Endothelial cell (in vitro differentiated cells): ENCODE measurements at regions not wholly inside any gene's neighbourhood (a gene's known extent, or its start where the extent isn't known, plus 50 kb on each side); places are given as distances from the start of the nearest gene placed in this dataset.

ENCODE experiments used
- DNase-seq: peaks from one replicate; pipeline ENCODE4 v3.0.0; 2021; ENCODE audit warnings: low spot score
- H3K27ac Mint-ChIP-seq: one replicate; pipeline ENCODE4 v1.8.0; 2021; ENCODE audit warnings: mixed read lengths, inconsistent platforms; ENCODE audit not compliant: unreplicated experiment
- H3K27me3 Mint-ChIP-seq: one replicate; pipeline ENCODE4 v1.8.0; 2021; ENCODE audit warnings: mild to moderate bottlenecking, moderate library complexity, mixed read lengths, inconsistent platforms; ENCODE audit not compliant: unreplicated experiment
- H3K36me3 Mint-ChIP-seq: one replicate; pipeline ENCODE4 v1.8.0; 2021; ENCODE audit warnings: mild to moderate bottlenecking, low read depth, mixed read lengths, inconsistent platforms; ENCODE audit not compliant: unreplicated experiment
- H3K4me1 Mint-ChIP-seq: one replicate; pipeline ENCODE4 v1.8.0; 2021; ENCODE audit warnings: mild to moderate bottlenecking, mixed read lengths, inconsistent platforms; ENCODE audit not compliant: unreplicated experiment
- H3K4me3 Mint-ChIP-seq: one replicate; pipeline ENCODE4 v1.8.0; 2021; ENCODE audit warnings: mild to moderate bottlenecking, mixed read lengths, inconsistent platforms; ENCODE audit not compliant: unreplicated experiment
- H3K9me3 Mint-ChIP-seq: one replicate; pipeline ENCODE4 v1.8.0; 2021; ENCODE audit warnings: mixed read lengths, inconsistent platforms; ENCODE audit not compliant: unreplicated experiment
- TF ChIP-seq, protein P1 (sequence below): fragments of 200-600 bp; sonication (generic); IDR thresholded peaks from one replicate; pipeline ENCODE4 v1.5.0; 2021; ENCODE audit warnings: antibody characterized with exemption; ENCODE audit not compliant: unreplicated experiment

DNA sequence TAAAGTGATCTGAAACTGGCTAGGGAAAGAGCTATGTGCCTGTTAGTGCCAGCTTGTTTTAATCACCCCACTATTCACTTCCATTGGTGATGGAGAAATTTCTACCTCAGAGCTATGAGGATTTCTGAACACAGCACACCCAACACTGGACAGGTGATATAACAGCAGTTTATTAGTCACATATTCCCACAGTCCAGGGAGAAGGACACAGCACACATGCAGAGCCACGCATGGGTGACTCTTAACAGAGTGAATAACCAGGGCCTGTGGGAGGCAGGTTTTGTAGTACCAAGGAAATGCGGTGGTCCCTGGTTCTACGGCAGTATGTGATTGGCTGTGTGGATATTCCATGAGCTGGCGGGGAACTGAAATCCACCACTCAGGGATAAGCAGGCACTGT lies 455.1 kb downstream of the BTG1 start:
- no peaks in the 10 kb centered on the region for H3K36me3 Mint-ChIP-seq
- DNase-seq = no peak
- TF ChIP-seq, protein P1, sequence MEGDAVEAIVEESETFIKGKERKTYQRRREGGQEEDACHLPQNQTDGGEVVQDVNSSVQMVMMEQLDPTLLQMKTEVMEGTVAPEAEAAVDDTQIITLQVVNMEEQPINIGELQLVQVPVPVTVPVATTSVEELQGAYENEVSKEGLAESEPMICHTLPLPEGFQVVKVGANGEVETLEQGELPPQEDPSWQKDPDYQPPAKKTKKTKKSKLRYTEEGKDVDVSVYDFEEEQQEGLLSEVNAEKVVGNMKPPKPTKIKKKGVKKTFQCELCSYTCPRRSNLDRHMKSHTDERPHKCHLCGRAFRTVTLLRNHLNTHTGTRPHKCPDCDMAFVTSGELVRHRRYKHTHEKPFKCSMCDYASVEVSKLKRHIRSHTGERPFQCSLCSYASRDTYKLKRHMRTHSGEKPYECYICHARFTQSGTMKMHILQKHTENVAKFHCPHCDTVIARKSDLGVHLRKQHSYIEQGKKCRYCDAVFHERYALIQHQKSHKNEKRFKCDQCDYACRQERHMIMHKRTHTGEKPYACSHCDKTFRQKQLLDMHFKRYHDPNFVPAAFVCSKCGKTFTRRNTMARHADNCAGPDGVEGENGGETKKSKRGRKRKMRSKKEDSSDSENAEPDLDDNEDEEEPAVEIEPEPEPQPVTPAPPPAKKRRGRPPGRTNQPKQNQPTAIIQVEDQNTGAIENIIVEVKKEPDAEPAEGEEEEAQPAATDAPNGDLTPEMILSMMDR = no peak
- H3K4me3 Mint-ChIP-seq = no peak overlapping the region
- H3K27me3 Mint-ChIP-seq = peaks cover 2% of the 10 kb centered on the region
- H3K4me1 Mint-ChIP-seq = peaks cover 6% of the 10 kb centered on the region
- no peaks in the 10 kb centered on the region for H3K9me3 Mint-ChIP-seq
- no peak overlapping the region for H3K27ac Mint-ChIP-seq

DNA sequence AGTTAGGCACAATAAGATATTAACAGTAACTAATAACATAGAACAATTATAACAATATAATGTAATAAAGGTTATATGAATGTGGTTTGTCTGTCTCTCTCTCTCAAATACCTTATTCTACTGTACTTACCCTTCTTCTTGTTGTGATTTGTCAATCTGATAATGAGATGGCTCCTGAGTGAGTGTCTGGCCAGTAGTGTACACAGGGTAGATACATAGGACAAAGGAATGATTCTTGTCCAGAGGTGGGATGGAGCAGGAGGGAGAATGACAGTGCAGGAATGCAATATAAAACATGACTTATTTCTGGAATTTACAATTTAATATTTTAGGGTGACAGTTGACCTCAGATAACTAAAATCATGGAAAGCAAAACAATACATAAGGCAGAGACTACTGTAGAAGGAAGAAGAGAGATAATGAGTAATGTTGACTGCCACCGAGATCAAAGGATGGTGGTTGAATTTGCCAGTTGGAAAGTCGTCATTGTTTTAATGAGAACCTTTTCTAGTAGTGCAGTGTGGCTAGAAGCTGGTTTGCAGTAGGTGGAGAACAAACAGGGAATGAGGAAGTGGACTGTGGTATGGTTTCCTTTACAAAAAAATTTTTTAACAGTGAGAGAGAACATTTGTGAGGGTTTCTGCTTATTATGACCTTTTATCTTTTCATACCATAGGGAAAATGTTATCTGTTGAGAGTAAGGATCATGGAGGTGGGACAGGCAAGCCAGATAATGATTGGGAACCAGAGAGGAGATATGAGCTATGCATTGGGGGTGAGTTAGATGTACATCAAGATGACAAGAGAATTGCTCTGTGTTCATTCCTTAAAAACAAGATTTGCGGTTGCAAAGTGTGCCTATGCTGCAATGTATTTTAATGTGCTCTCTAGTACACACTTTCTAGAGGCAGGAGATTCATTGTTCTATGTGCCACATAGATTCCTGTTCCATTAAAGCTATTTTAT lies 458.3 kb downstream of the BTG1 start:
- TF ChIP-seq, protein P1 = no peak
- no peaks in the 10 kb centered on the region for H3K36me3 Mint-ChIP-seq
- no peak overlapping the region for H3K4me3 Mint-ChIP-seq
- no peak overlapping the region for H3K27ac Mint-ChIP-seq
- peaks cover 6% of the 10 kb centered on the region for H3K4me1 Mint-ChIP-seq
- H3K9me3 Mint-ChIP-seq = no peaks in the 10 kb centered on the region
- DNase-seq = no peak
- H3K27me3 Mint-ChIP-seq = peaks cover 2% of the 10 kb centered on the region

DNA sequence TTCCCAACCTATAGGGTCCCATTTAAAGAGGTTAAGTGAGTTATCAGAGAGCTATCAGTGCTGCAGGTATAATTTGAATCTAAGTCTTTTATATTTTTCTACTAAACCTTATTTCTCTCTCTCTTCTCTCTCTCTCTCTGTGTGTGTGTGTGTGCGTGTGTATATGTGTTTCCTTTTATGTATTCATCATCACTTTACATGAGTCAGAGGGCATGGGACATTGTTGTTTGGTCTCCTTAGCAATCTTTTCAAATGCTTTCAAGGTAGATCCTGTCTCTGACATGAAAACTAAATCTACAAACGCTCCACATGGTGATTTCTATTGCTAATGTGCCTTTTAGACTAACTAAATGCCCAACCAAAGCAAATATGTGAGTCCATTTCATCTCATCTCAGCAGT lies 459.7 kb downstream of the BTG1 start:
- no peak overlapping the region for H3K27ac Mint-ChIP-seq
- DNase-seq = no peak
- peaks cover 2% of the 10 kb centered on the region for H3K27me3 Mint-ChIP-seq
- H3K36me3 Mint-ChIP-seq = no peaks in the 10 kb centered on the region
- H3K4me1 Mint-ChIP-seq = peaks cover 6% of the 10 kb centered on the region
- TF ChIP-seq, protein P1 = no peak
- H3K9me3 Mint-ChIP-seq = no peaks in the 10 kb centered on the region
- H3K4me3 Mint-ChIP-seq = no peak overlapping the region

DNA sequence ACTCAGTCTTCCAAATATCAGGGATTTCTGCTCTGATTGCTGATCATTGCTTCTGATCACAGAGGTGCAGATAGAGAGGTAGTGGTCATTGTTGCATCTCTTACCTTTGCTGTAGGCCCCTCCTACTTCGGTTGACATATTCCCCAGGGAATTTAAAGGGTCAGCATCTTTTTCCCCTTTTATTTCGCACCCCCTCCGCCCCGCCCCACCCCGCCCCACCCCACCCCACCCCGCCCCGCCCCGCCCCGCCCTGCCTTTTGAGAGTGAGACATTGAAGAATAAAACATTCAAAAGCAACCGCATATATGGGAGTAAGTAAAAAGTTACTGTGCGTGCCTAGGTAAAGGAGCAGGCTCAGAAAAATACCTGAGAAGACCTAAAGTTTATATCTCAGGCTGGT lies 463.9 kb downstream of the BTG1 start:
- no peaks in the 10 kb centered on the region for H3K9me3 Mint-ChIP-seq
- H3K36me3 Mint-ChIP-seq = no peaks in the 10 kb centered on the region
- H3K4me3 Mint-ChIP-seq = no peak overlapping the region
- no peak for DNase-seq
- no peaks in the 10 kb centered on the region for H3K27me3 Mint-ChIP-seq
- TF ChIP-seq, protein P1 = no peak
- no peak overlapping the region for H3K27ac Mint-ChIP-seq
- H3K4me1 Mint-ChIP-seq = no peaks in the 10 kb centered on the region

DNA sequence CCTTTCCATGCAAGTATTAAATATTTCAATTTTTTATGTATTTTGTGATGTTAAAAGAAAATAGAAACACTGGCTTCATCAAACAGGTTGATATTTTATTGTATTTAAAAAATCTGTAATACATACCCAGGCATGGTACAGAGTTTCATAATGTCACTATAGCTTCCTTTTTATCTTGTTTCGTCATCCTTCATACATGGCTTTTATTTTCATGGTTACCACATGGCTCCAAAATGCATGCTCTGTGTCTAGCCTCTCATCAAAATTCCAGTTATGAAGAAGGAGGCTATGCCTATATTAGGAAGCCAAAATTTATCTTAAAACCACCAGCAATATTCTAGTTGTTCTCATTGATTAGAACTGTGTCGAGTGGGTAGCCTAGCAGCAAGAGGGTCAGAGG lies 464.8 kb downstream of the BTG1 start:
- no peaks in the 10 kb centered on the region for H3K9me3 Mint-ChIP-seq
- H3K27me3 Mint-ChIP-seq = no peaks in the 10 kb centered on the region
- H3K4me3 Mint-ChIP-seq = no peak overlapping the region
- DNase-seq = no peak
- H3K4me1 Mint-ChIP-seq = no peaks in the 10 kb centered on the region
- no peak overlapping the region for H3K27ac Mint-ChIP-seq
- H3K36me3 Mint-ChIP-seq = no peaks in the 10 kb centered on the region
- TF ChIP-seq, protein P1 = no peak
